Osteoblast (primary cell): ENCODE measurements at regions not wholly inside any gene's neighbourhood (a gene's known extent, or its start where the extent isn't known, plus 50 kb on each side); places are given as distances from the start of the nearest gene placed in this dataset.
"Not testable (repeated sequence)": the region's sequence is repeated elsewhere in the genome, so short reads cannot be mapped to it uniquely, and the experiment has no call there.

Source experiments
- DNase-seq: peaks from one replicate; pipeline ENCODE4 v3.0.0; 2011; ENCODE audit warnings: low spot score, mixed read lengths; ENCODE audit not compliant: insufficient read length; ENCODE audit errors: missing footprints
- H2AFZ ChIP-seq: 2 replicates; pipeline ENCODE4 v1.6.0; 2011; ENCODE audit warnings: mild to moderate bottlenecking, low read length
- H3K27ac ChIP-seq: 2 replicates; pipeline ENCODE4 v1.5.1; 2011; ENCODE audit warnings: mild to moderate bottlenecking, low read depth, low read length, moderate library complexity
- H3K27me3 ChIP-seq: 2 replicates; pipeline ENCODE4 v1.6.0; 2012; ENCODE audit warnings: mild to moderate bottlenecking, control low read depth, inconsistent platforms, low read length, moderate library complexity; ENCODE audit not compliant: insufficient read depth
- H3K36me3 ChIP-seq: 2 replicates; pipeline ENCODE4 v1.5.1; 2011; ENCODE audit warnings: mild to moderate bottlenecking, low read length, control low read depth, moderate library complexity; ENCODE audit not compliant: insufficient read depth
- H3K4me1 ChIP-seq: 2 replicates; pipeline ENCODE4 v1.5.1; 2011; ENCODE audit warnings: mild to moderate bottlenecking, low read length, control low read depth, moderate library complexity; ENCODE audit not compliant: insufficient read depth
- H3K4me2 ChIP-seq: 2 replicates; pipeline ENCODE4 v1.6.0; 2011; ENCODE audit warnings: mild to moderate bottlenecking, low read length; ENCODE audit not compliant: insufficient read depth
- H3K4me3 ChIP-seq: fragments of 200-600 bp; sonication (generic); 3 replicates; pipeline ENCODE4 v1.5.1; 2012; ENCODE audit warnings: mild to moderate bottlenecking, low read length, inconsistent platforms; ENCODE audit not compliant: insufficient read depth
- H3K79me2 ChIP-seq: 2 replicates; pipeline ENCODE4 v1.6.0; 2012; ENCODE audit warnings: mild to moderate bottlenecking, low read length, control low read depth, inconsistent platforms; ENCODE audit not compliant: insufficient read depth
- H3K9me3 ChIP-seq: 2 replicates; pipeline ENCODE4 v1.5.1; 2011; ENCODE audit warnings: low read depth, low read length, control low read depth
- H4K20me1 ChIP-seq: 2 replicates; pipeline ENCODE4 v1.6.0; 2012; ENCODE audit warnings: mild to moderate bottlenecking, low read length, control low read depth; ENCODE audit not compliant: insufficient read depth
- TF ChIP-seq, protein P1 (sequence below): IDR thresholded peaks from 2 replicates; pipeline ENCODE4 v1.5.1; 2011; ENCODE audit warnings: mild to moderate bottlenecking, low read depth, low read length, moderate library complexity; ENCODE audit errors: extremely low read depth

DNA sequence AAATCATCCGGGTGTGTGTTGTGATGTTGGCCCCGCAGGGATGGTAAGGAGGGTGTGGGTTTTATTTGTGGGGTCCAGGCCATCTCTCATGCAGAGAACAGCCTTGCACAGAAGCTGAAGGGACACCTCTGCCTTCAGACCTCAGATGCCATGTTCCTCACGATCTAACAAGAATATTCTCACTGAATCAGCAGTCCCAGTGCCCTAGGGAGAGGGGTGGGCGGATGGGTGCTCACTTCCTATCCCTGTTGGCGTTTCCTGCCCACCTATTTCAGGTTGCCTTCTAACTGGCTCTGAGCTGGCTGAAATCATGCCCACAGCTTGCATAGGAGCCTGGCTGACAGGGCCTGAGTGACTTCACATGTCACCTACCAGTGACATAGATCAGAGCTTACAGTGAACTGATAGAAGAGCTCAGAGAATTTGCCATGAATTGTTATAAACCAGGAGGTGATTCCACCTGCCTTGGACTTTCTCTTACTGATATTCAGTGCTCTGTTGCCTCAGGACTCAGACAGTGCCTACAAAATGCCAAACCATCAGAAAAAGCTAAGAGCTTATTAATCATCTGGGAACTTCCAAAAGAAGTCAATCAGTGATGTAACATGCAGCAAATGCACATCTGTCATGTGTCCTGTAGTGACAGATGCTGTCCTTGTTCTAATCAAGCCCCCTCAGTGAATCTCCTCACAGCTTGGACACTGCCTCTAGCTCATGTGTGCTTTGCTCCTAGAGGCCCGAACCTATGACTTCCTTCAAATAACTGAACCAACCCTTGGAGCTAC, 186.8 kb upstream of the ADRA1D start:
- Histone ChIP-seq H4K20me1 (no peaks in the 10 kb centered on the region), H3K36me3 (no peaks in the 10 kb centered on the region), H2AFZ (peak overlapping the region; percentile 40), H3K79me2 (no peaks in the 10 kb centered on the region), H3K4me3 (no peak overlapping the region), H3K4me1 (peaks cover 16% of the 10 kb centered on the region), H3K4me2 (peak overlapping the region; percentile 46), H3K27me3 (no peaks in the 10 kb centered on the region), H3K9me3 (no peaks in the 10 kb centered on the region), H3K27ac (no peak overlapping the region)
- no peak for DNase-seq
- TF ChIP-seq, protein P1, sequence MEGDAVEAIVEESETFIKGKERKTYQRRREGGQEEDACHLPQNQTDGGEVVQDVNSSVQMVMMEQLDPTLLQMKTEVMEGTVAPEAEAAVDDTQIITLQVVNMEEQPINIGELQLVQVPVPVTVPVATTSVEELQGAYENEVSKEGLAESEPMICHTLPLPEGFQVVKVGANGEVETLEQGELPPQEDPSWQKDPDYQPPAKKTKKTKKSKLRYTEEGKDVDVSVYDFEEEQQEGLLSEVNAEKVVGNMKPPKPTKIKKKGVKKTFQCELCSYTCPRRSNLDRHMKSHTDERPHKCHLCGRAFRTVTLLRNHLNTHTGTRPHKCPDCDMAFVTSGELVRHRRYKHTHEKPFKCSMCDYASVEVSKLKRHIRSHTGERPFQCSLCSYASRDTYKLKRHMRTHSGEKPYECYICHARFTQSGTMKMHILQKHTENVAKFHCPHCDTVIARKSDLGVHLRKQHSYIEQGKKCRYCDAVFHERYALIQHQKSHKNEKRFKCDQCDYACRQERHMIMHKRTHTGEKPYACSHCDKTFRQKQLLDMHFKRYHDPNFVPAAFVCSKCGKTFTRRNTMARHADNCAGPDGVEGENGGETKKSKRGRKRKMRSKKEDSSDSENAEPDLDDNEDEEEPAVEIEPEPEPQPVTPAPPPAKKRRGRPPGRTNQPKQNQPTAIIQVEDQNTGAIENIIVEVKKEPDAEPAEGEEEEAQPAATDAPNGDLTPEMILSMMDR: no peak

DNA sequence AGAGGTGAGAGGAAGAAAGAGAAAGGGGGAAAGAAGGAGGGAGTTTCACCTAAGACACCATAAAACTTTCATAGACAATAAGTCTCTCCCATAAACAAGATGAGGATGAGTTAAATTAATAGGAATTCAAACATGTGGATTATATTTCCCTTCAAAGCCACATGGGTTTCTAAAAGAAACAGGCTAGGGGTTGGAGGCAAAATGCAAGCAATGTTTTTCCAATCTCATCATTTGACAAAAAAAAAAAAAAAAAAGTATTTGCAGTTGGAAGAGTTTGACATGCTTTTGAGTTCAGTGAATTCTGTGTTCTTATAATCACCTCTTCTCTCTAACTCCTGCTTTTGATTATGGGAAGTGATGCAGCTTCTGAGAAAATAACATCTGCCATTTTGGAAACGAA, 186.1 kb upstream of the ADRA1D start:
- peak overlapping the region; percentile 46 for H3K4me2 ChIP-seq
- no peak overlapping the region for H3K4me3 ChIP-seq
- no peak for DNase-seq
- no peak overlapping the region for H3K27ac ChIP-seq
- H4K20me1 ChIP-seq: no peaks in the 10 kb centered on the region
- H2AFZ ChIP-seq: peak overlapping the region; percentile 40
- no peaks in the 10 kb centered on the region for H3K27me3 ChIP-seq
- H3K9me3 ChIP-seq: no peaks in the 10 kb centered on the region
- H3K4me1 ChIP-seq: peaks cover 16% of the 10 kb centered on the region
- H3K79me2 ChIP-seq: no peaks in the 10 kb centered on the region
- TF ChIP-seq, protein P1: no peak
- no peaks in the 10 kb centered on the region for H3K36me3 ChIP-seq

- Histone ChIP-seq H3K4me2 (peak overlapping the region; percentile 46), H3K4me1 (peaks cover 16% of the 10 kb centered on the region)
- TF ChIP-seq, protein P1: no peak
Measured at GRCh38 chr20:4434681-4435080, 185.6 kb upstream of the ADRA1D start.

DNA sequence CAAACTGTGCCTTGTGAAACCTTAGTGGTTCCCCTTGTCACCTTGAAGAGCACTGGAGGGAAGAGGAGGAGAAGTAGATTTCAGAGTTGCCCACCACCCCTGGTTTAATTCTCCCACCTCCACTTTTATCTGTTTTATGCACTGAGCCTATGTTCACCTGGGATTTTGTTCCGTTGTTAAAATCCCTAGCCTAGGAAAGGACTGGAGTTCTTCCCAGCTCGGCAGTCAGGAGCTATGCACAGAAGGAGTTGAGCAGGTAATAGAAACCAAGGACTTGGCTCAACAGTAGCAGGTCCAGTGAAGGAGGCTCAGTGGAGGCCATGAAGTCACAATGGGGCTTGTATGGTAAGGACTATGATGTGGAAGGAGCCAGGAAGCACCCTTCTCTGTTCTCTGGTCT, 182.4 kb upstream of the ADRA1D start:
- Histone ChIP-seq H3K4me1 (peaks cover 16% of the 10 kb centered on the region), H2AFZ (no peak overlapping the region), H3K4me2 (no peak overlapping the region), H3K9me3 (no peaks in the 10 kb centered on the region), H4K20me1 (no peaks in the 10 kb centered on the region), H3K36me3 (no peaks in the 10 kb centered on the region), H3K27ac (no peak overlapping the region), H3K79me2 (no peaks in the 10 kb centered on the region), H3K4me3 (no peak overlapping the region), H3K27me3 (no peaks in the 10 kb centered on the region)
- TF ChIP-seq, protein P1: no peak
- no peak for DNase-seq

More at GRCh38 chr20:4434681-4435080, 185.6 kb upstream of the ADRA1D start:
- Histone ChIP-seq H3K9me3 (no peaks in the 10 kb centered on the region), H3K27me3 (no peaks in the 10 kb centered on the region), H4K20me1 (no peaks in the 10 kb centered on the region), H3K79me2 (no peaks in the 10 kb centered on the region), H2AFZ (peak overlapping the region; percentile 64), H3K27ac (no peak overlapping the region), H3K36me3 (no peaks in the 10 kb centered on the region), H3K4me3 (no peak overlapping the region)
- peak; percentile 53 for DNase-seq

DNA sequence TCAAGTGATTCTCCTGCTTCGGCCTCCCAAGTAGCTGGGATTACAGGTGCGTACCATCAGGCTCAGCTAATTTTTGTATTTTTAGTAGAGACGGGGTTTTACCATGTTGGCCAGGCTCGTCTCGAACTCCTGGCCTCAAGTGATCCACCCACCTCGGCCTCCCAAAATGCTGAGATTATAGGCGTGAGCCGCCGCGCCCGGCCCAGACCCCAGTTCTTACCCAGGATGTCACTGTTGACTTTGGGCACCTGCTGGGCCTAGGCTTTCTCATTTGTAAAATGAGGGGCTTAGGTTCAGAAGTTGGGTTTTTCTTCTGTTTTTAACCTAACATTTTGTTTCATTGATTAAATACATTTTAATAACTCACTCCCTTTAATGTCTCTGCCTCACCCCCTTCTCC, 181.7 kb upstream of the ADRA1D start:
- H3K36me3 ChIP-seq, H2AFZ ChIP-seq, H3K27ac ChIP-seq, H3K4me2 ChIP-seq, DNase-seq, H3K79me2 ChIP-seq, H4K20me1 ChIP-seq, H3K9me3 ChIP-seq, H3K4me3 ChIP-seq, H3K27me3 ChIP-seq: not testable (repeated sequence)
- H3K4me1 ChIP-seq: peaks cover 15% of the 10 kb centered on the region
